GM12864 (cell line): ENCODE measurements at regions not wholly inside any gene's neighbourhood (a gene's known extent, or its start where the extent isn't known, plus 50 kb on each side); places are given as distances from the start of the nearest gene placed in this dataset.

ENCODE experiments used
- DNase-seq: peaks from one replicate; pipeline ENCODE4 v3.0.0-alpha.2; 2011; ENCODE audit warnings: low read depth
- H3K4me3 ChIP-seq: 2 replicates; pipeline ENCODE4 v1.5.1; 2011; ENCODE audit warnings: mild to moderate bottlenecking, low read depth, low read length, control low read depth
- CTCF ChIP-seq: IDR thresholded peaks from 2 replicates; pipeline ENCODE4 v1.5.1; 2011; ENCODE audit warnings: low read depth, mild to moderate bottlenecking, moderate library complexity, low read length, control low read depth, inconsistent platforms; ENCODE audit errors: missing control alignments

- H3K4me3 ChIP-seq: no peak overlapping the region
- DNase-seq: no peak
- no peak for TF ChIP-seq CTCF
Observed at GRCh38 chr6:20331042-20331441, 70.6 kb upstream of the E2F3 start.

GRCh38 chr6:20331625-20332024 is 70.1 kb upstream of the E2F3 start:
- H3K4me3 ChIP-seq: no peak overlapping the region
- no peak for TF ChIP-seq CTCF
- DNase-seq: no peak

- no peak overlapping the region for H3K4me3 ChIP-seq
- DNase-seq: no peak
- TF ChIP-seq CTCF: no peak
Observed at GRCh38 chr6:20332441-20333006, 69.2 kb upstream of the E2F3 start.

GRCh38 chr6:20333721-20334269 is 67.9 kb upstream of the E2F3 start:
- no peak overlapping the region for H3K4me3 ChIP-seq
- no peak for TF ChIP-seq CTCF
- no peak for DNase-seq

- TF ChIP-seq CTCF: no peak
- no peak for DNase-seq
- no peak overlapping the region for H3K4me3 ChIP-seq
Observed at GRCh38 chr6:20334334-20334733, 67.3 kb upstream of the E2F3 start.

GRCh38 chr6:20334962-20335361 is 66.7 kb upstream of the E2F3 start:
- TF ChIP-seq CTCF: no peak
- H3K4me3 ChIP-seq: no peak overlapping the region
- DNase-seq: no peak

GRCh38 chr6:20335872-20336271 is 65.8 kb upstream of the E2F3 start:
- DNase-seq: no peak
- no peak for TF ChIP-seq CTCF
- H3K4me3 ChIP-seq: no peak overlapping the region
